ENCODE measurements at regions not wholly inside any gene's neighbourhood (a gene's known extent, or its start where the extent isn't known, plus 50 kb on each side); places are given as distances from the start of the nearest gene placed in this dataset.
"Not testable (repeated sequence)": the region's sequence is repeated elsewhere in the genome, so short reads cannot be mapped to it uniquely, and the experiment has no call there.

DNA sequence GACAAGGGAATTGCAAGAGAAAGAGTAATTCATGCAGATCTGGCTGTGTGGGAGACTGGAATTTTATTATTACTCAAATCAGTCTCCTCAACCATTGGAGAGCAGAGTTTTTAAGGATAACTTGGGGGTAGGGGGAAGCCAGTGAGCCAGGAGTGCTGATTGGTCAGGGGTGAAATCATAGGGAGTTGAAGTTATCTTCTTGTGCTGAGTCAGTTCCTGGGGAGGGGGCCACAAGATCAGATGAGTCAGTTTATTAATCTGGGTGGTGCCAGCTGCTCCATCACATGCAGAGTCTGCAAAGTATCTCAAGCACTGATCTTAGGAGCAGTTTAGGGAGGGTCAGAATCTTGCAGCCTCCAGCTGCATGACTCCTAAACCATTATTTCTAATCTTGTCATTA is 191.8 kb upstream of the IGF1 start:
- TF ChIP-seq, protein P1, sequence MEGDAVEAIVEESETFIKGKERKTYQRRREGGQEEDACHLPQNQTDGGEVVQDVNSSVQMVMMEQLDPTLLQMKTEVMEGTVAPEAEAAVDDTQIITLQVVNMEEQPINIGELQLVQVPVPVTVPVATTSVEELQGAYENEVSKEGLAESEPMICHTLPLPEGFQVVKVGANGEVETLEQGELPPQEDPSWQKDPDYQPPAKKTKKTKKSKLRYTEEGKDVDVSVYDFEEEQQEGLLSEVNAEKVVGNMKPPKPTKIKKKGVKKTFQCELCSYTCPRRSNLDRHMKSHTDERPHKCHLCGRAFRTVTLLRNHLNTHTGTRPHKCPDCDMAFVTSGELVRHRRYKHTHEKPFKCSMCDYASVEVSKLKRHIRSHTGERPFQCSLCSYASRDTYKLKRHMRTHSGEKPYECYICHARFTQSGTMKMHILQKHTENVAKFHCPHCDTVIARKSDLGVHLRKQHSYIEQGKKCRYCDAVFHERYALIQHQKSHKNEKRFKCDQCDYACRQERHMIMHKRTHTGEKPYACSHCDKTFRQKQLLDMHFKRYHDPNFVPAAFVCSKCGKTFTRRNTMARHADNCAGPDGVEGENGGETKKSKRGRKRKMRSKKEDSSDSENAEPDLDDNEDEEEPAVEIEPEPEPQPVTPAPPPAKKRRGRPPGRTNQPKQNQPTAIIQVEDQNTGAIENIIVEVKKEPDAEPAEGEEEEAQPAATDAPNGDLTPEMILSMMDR (IDR thresholded peaks at IDR 0.05): not testable (repeated sequence)
- TF ChIP-seq POLR2A (IDR thresholded peaks at IDR 0.05); POLR2AphosphoS5 (IDR thresholded peaks at IDR 0.05; ENCODE audit: insufficient read depth in 1 of 2, low read depth in 1 of 2): not testable (repeated sequence)
